IPS-NIHi11 (cell line): ENCODE measurements at regions not wholly inside any gene's neighbourhood (a gene's known extent, or its start where the extent isn't known, plus 50 kb on each side); places are given as distances from the start of the nearest gene placed in this dataset.
"Not testable (repeated sequence)": the region's sequence is repeated elsewhere in the genome, so short reads cannot be mapped to it uniquely, and the experiment has no call there.

Source experiments
- DNase-seq: peaks from one replicate; pipeline ENCODE4 v3.0.0; 2012; ENCODE audit warnings: mixed read lengths, low spot score

GRCh38 chr2:208608122-208608835 lies 201.7 kb downstream of the PTH2R start:
- DNase-seq: no peak

DNA sequence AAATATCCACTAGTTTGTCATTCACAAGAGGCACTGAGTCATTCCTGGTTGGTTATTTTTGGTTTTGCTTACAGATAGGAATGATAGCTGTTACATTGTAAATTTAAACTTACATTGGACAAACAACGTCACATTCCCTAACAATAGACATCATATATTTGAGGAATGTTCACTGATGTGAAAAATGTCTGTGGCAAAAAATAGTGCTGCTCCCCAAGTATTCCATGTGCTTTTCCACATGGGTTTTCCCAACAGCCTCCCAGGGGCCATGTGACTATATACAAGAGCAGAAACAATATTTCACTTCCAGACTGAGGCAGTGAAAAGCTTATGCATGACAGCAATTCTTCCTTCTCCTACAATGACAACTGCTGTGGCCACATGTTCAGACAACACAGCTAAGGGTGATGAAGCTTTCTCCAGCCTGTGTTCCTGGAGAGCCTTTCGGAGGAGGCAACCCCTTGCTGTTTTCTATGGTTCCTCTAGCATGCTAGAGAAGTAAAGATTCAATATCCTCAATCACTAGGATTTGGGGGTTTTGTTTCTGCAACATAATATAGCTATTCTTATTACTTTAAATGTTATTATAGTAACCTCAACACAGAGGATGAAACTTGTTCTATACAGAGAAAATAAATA lies 202.7 kb downstream of the PTH2R start:
- no peak for DNase-seq

- not testable (repeated sequence) for DNase-seq
Observed at GRCh38 chr2:208615675-208616074, 209.1 kb downstream of the PTH2R start.

GRCh38 chr2:208618220-208618619 lies 211.6 kb downstream of the PTH2R start:
- no peak for DNase-seq

GRCh38 chr2:208619993-208620392 lies 213.4 kb downstream of the PTH2R start:
- no peak for DNase-seq

DNA sequence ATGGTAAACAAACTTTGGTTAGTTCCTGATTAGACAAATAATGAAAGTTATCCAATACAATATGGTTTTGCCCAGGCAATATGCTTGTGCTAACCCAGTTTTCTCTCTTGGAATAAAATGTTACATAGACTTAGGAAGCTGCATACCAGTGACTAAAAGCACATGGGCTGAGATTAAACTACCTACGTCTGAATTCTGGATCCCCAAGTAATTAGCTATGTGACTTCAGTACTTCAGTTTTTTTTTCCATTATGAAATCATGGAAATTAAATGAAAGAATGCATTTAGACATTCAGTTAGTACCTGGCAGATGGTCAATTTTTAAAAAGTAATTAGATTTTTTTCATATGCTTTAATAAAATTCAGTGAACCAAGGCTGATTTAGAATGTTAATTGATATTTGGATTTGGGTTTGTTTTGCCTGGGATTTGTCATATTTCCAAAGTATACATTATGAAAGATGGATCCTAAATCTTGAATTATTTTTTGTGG lies 213.9 kb downstream of the PTH2R start:
- no peak for DNase-seq

DNA sequence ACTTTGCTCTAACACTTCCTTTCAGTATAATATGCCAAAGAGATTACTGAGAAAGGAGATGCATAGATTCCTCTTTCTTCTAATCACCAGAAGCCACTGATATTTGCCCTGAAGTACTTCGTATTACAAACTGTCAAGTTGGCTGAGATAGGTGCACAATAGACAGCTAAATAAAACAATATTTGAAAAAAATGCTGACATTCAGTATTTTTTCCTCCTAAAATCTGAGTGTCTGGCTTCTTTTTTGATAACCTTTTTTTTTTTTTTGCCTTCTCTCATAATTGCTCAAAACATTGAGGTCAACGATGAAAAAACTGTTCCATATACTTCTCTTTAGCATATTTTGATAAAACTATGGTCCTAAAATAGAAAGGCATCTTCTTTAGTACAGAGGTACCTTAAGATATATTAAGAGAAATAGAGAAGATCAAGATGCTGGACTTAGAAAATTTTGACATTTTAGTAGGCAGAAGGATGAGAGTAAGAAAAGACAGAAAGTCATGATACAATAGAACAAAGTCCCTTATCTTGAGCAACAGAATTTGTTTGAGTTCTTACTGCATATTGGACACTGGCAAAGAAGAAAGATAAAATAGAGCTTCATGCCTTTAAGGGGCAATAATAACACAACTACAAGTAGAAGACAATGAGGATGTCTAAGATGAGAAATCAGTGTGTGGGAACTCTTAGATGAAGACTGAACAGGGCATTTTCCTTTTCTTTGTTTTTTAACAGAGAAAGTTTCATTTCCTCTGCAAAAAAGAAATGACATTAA lies 220.7 kb downstream of the PTH2R start:
- DNase-seq: no peak

- DNase-seq: no peak
Observed at GRCh38 chr2:208627916-208628315, 221.3 kb downstream of the PTH2R start.

DNA sequence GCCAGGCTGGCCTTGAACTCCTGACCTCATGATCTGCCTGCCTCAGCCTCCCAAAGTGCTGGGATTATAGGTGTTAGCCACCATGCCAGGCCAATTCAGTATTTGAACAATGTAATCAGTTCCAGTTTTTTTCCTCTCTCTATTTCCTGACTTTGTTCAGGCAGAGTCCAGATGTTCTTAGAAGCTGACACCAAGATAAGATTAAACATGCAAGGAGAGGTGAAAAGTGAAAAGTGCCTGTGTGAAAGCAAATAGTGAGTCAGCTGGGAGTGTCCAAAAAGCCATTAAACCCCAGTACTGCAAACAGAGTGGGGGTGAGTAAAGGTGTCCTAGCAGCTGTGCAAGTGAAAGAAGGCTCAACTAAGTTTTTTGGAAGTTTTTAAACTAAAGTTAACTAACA lies 231.5 kb downstream of the PTH2R start:
- DNase-seq: no peak

GRCh38 chr2:208642125-208642779 lies 235.7 kb downstream of the PTH2R start:
- no peak for DNase-seq

DNA sequence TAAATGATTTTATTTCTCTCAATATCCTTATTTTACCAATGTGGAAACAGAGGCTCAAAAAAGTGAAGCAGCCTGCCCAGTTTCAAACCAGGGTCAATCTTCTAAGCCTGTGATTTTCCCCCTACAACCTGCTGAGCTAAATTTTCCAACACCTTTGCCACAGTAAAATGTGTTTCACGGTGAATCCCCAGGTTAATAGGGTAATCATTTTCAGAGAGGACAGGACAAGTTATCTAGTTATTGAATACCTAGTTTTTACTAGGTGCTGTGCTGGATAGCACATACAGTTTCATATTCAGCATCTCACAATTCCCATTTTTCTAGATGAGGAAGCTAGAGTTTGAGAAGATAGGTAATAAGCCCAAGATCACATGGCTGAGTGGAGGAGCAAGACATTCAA lies 236.6 kb downstream of the PTH2R start:
- no peak for DNase-seq

- no peak for DNase-seq
Observed at GRCh38 chr2:208645226-208645625, 238.6 kb downstream of the PTH2R start.

DNA sequence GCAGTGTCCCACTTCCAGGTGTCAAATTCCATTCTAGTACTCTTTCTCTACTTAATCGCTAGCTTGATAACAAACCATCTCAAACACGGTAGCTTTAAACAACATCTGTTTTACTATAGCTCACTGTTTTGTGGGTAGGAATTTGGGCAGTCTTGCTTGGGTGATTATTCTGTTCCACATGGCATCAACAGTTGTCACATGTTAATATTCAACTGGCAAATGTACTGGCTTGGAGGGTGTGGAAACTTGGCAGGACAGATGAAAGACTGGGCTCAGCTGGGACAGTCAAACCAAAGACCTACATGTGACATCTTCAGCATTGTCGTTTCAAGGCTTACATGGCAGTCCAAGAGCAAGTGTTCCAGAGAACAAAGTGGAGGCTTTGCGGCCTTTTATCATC lies 241.8 kb downstream of the PTH2R start:
- DNase-seq: no peak

- DNase-seq: no peak
Observed at GRCh38 chr2:208653383-208653782, 246.8 kb downstream of the PTH2R start.

- DNase-seq: no peak
Observed at GRCh38 chr2:208654056-208654455, 247.5 kb downstream of the PTH2R start.

- peak; percentile 27 for DNase-seq
Observed at GRCh38 chr2:208657468-208657867, 250.9 kb downstream of the PTH2R start.

DNA sequence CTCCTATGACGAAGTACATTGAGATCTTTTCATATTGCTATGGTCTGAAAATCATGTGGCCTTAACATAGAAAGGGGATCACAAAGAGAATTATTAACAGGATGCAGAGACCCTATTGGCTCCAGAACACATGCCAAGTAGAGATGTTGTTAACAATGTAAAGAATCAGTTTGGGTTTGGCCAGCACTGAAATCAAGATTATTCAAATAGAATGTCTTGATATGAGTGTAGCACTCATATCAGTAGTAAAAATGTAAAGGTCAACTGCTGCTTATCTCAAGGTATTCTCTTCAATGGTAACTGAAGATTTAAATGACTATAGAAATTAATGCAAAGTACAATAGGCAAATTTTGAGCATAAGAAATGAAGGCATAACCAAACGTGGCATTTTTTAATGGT lies 262.8 kb downstream of the PTH2R start:
- no peak for DNase-seq

DNA sequence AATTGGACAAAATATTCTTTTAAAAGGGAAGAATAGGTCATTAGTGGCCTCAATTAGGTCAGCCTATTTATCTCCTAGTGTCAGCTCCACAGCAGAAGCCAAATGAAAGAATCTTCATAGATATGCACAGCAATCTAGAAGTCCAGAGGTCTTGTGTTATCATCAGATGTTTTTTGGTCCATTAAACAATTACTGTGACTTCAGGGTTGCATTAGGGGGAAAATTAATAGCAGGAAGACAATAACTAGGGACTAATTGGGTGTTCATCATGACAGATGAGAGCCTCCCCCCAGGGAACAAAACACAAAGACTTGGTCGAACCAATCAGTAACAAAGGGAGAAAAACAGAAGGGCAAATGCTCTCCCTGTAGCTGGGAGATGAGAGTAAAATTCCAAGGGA lies 264.7 kb downstream of the PTH2R start:
- no peak for DNase-seq

GRCh38 chr2:208671886-208672680 lies 265.5 kb downstream of the PTH2R start:
- DNase-seq: no peak

GRCh38 chr2:208673631-208674030 lies 267.0 kb downstream of the PTH2R start:
- no peak for DNase-seq

GRCh38 chr2:208674919-208675318 lies 268.3 kb downstream of the PTH2R start:
- DNase-seq: no peak

DNA sequence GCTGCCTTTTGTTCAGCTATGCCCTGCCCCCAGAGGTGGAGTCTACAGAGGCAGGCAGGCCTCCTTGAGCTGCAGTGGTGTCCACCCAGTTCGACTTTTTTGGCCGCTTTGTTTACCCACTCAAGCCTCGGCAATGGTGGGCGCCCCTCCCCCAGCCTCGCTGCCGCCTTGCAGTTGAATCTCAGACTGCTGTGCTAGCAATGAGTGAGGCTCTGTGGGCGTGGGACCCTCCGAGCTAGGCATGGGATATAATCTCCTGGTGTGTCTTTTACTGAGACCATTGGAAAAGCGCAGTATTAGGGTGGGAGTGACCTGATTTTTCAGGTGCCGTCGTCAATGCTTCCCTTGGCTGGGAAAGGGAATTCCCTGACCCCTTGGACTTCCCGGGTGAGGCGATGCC lies 279.3 kb downstream of the PTH2R start:
- not testable (repeated sequence) for DNase-seq
